A549 (cell line): ENCODE measurements at regions not wholly inside any gene's neighbourhood (a gene's known extent, or its start where the extent isn't known, plus 50 kb on each side); places are given as distances from the start of the nearest gene placed in this dataset.
"Not testable (repeated sequence)": the region's sequence is repeated elsewhere in the genome, so short reads cannot be mapped to it uniquely, and the experiment has no call there.

Experiments used
- ATAC-seq, 2 experiments: fragments of 200-7000 bp in 1 of 2; fragments of >200 bp in 1 of 2; cut with Nextera tagmentation in 1 of 2; cut with Tn5 transposase in 1 of 2; 3 replicates each; pipeline versions ENCODE4 v1.8.0 to v1.9.1; 2018 to 2020; ENCODE audit warnings: mild to moderate bottlenecking in 1 of 2, moderate library complexity in 1 of 2
- CTCF ChIA-PET: fragments of 300-600 bp; sonication (Branson Sonifier 250); formaldehyde crosslinking; extraction: SDS; loops from one replicate; lab custom pipeline; 2021; ENCODE audit warnings: antibody characterized with exemption, inconsistent platforms; lab: Yijun Ruan, JAX
- POLR2A ChIA-PET: fragments of 350-600 bp; formaldehyde crosslinking; extraction: SDS; loops from one replicate; lab custom pipeline; 2021; ENCODE audit warnings: antibody characterized with exemption, inconsistent platforms; lab: Yijun Ruan, JAX
- DNase-seq, 2 experiments: peaks; one replicate each; pipeline versions ENCODE4 v3.0.0 to v3.0.0-alpha.2; 2011 to 2016; ENCODE audit warnings: low read depth in 1 of 2, low spot score in 1 of 2
- FAIRE-seq: peaks from 2 replicates; lab custom pipeline; 2011; peaks lifted over from hg19 to GRCh38; lab: Jason Lieb, UNC
- H3K27ac ChIP-seq, 2 experiments: fragments of >200 bp; sonication (Bioruptor Twin); formaldehyde crosslinking; 3 replicates each; pipeline ENCODE4 v1.5.1; 2016 to 2017
- H3K4me1 ChIP-seq: fragments of >200 bp; sonication (Bioruptor Twin); formaldehyde crosslinking; 3 replicates; pipeline ENCODE4 v1.6.1; 2016
- H3K4me2 ChIP-seq: fragments of >200 bp; sonication (Bioruptor Twin); formaldehyde crosslinking; 3 replicates; pipeline ENCODE4 v1.6.1; 2016
- H3K4me3 ChIP-seq: fragments of >200 bp; sonication (Bioruptor Twin); formaldehyde crosslinking; 3 replicates; pipeline ENCODE4 v1.5.1; 2016
- H3K9me3 ChIP-seq: fragments of >200 bp; sonication (Bioruptor Twin); formaldehyde crosslinking; 3 replicates; pipeline ENCODE4 v1.6.1; 2016
- EP300 ChIP-seq, 2 experiments: fragments of >200 bp; sonication (Bioruptor Twin); formaldehyde crosslinking; IDR thresholded peaks; 2 replicates in 1 of 2; 3 replicates in 1 of 2; pipeline ENCODE4 v1.6.1; 2016 to 2017
- ESRRA ChIP-seq: fragments of 150-350 bp; IDR thresholded peaks from 2 replicates; pipeline ENCODE4 v1.6.1; 2014; ENCODE audit warnings: mild to moderate bottlenecking, low read length, borderline replicate concordance
- HOXB13 ChIP-seq: fragments of 250-450 bp; sonication (Bioruptor Pico); IDR thresholded peaks from 2 replicates; pipeline ENCODE4 v1.5.0; 2020; ENCODE audit warnings: low read depth, mild to moderate bottlenecking, moderate library complexity
- JUN ChIP-seq, 2 experiments: fragments of >200 bp; sonication (Bioruptor Twin); formaldehyde crosslinking; IDR thresholded peaks; 2 replicates in 1 of 2; 3 replicates in 1 of 2; pipeline ENCODE4 v1.6.1; 2016 to 2017
- KDM5A ChIP-seq: fragments of 200-600 bp; sonication (generic); IDR thresholded peaks from 2 replicates; pipeline ENCODE4 v1.6.1; 2016; ENCODE audit warnings: antibody characterized with exemption, mild to moderate bottlenecking
- NPAS2 ChIP-seq: fragments of 250-450 bp; sonication (Bioruptor Pico); IDR thresholded peaks from 2 replicates; pipeline ENCODE4 v1.8.0; 2022; ENCODE audit warnings: mild to moderate bottlenecking, moderate library complexity, borderline replicate concordance
- RARB ChIP-seq: fragments of 250-450 bp; sonication (Bioruptor Pico); IDR thresholded peaks from 2 replicates; pipeline ENCODE4 v1.8.0; 2021; ENCODE audit warnings: mild to moderate bottlenecking, moderate library complexity
- RNF2 ChIP-seq: fragments of 200-600 bp; sonication (generic); IDR thresholded peaks from 2 replicates; pipeline ENCODE4 v1.6.1; 2016; ENCODE audit warnings: low read depth, mild to moderate bottlenecking, antibody characterized with exemption, moderate library complexity, borderline replicate concordance
- TP53 ChIP-seq: fragments of 250-450 bp; sonication (Bioruptor Pico); IDR thresholded peaks from 2 replicates; pipeline ENCODE4 v1.5.0; 2021; ENCODE audit warnings: mild to moderate bottlenecking, moderate library complexity
- ZFP36 ChIP-seq: fragments of 450-650 bp; IDR thresholded peaks from 2 replicates; pipeline ENCODE4 v1.6.1; 2014; ENCODE audit warnings: borderline replicate concordance; ENCODE audit not compliant: partially characterized antibody
- ZSCAN20 ChIP-seq: fragments of 250-450 bp; sonication (Bioruptor Pico); IDR thresholded peaks from 2 replicates; pipeline ENCODE4 v1.8.0; 2022; ENCODE audit warnings: mild to moderate bottlenecking, moderate library complexity
- WGBS: methylation state at CpG from one replicate; pipeline ENCODE4 v1.1.6; 2017; ENCODE audit errors: missing lambda C conversion rate; 5-methylcytosine and 5-hydroxymethylcytosine counted together
- TF ChIP-seq, protein P1 (sequence below): fragments of >200 bp; sonication (Bioruptor Twin); formaldehyde crosslinking; IDR thresholded peaks from 3 replicates; pipeline ENCODE4 v1.6.1; 2016
- TF ChIP-seq, protein P2 (sequence below): fragments of 150-350 bp; IDR thresholded peaks from 2 replicates; pipeline ENCODE4 v1.6.1; 2014; ENCODE audit warnings: low read depth, mild to moderate bottlenecking, low read length
- TF ChIP-seq, protein P3 (sequence below): fragments of 250-450 bp; sonication (Bioruptor Pico); IDR thresholded peaks from 2 replicates; pipeline ENCODE4 v1.5.0; 2021; ENCODE audit warnings: mild to moderate bottlenecking, moderate library complexity, borderline replicate concordance
- TF ChIP-seq, protein P4 (sequence below): fragments of >200 bp; sonication (Bioruptor Twin); formaldehyde crosslinking; IDR thresholded peaks from 2 replicates; pipeline ENCODE4 v1.6.1; 2016

DNA sequence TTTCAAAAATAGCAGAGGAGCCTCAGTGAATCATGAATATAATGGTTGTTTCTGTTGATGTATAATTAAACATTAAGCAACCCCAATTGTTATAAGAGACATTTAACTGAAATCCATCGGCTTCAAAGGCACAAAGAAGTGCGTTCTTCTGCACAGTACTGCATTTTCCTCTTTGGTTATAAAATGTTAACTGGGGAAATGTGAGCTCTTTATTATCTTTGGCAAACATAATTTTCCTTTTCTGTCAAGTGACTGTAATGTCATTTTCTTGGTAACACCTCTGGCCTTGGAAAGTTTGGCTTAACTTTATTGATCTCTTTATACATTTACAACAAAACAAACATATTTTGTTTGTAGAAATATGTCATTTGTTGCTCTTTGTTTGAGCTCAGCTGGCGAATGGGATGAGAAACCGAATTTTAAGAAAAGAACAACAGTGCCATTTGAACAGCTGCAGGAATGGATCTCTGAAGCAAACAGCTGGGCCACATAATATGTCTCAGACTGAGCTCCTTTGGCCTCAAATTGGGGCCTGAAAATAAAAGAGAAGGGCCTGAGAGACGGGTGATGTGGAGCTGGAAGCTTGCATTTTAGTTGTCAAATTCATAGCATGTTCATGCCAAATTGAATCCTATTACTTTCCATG is 427.0 kb upstream of the SPTLC3 start:
- POLR2A ChIA-PET: no interaction called here
- DNase-seq (no peak), FAIRE-seq (no peak), ATAC-seq (no peak)
- Histone ChIP-seq H3K4me1 (no peaks in the 10 kb centered on the region), H3K4me3 (no peak overlapping the region), H3K4me2 (no peak overlapping the region), H3K9me3 (0 out of 3 replicates have a peak, but pooled peaks cover 5% of the 10 kb centered on the region), H3K27ac (no peak overlapping the region)
- TF ChIP-seq ESRRA: no peak
- TF ChIP-seq RNF2: no peak
- 4% methylated on average over 5 of the region's 5 CpGs for WGBS
- CTCF ChIA-PET: interaction anchor here (0.7 kb wide), 1 partner anchor 18 kb away, joined by 3 read pairs; no protein-coding TSS in a partner anchor

DNA sequence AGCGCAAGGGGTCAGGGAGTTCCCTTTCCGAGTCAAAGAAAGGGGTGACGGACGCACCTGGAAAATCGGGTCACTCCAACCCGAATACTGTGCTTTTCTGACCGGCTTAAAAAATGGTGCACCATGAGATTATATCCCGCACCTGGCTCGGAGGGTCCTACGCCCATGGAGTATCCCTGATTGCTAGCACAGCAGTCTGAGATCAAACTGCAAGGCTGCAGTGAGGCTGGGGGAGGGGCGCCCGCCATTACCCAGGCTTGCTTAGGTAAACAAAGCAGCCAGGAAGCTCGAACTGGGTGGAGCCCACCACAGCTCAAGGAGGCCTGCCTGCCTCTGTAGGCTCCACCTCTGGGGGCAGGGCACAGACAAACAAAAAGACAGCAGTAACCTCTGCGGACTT is 426.1 kb upstream of the SPTLC3 start:
- POLR2A ChIA-PET, H3K4me2 ChIP-seq, H3K9me3 ChIP-seq, DNase-seq, ATAC-seq, H3K27ac ChIP-seq, CTCF ChIA-PET, H3K4me3 ChIP-seq, FAIRE-seq, H3K4me1 ChIP-seq: not testable (repeated sequence)
- WGBS: 37% methylated on average over 12 of the region's 14 CpGs

DNA sequence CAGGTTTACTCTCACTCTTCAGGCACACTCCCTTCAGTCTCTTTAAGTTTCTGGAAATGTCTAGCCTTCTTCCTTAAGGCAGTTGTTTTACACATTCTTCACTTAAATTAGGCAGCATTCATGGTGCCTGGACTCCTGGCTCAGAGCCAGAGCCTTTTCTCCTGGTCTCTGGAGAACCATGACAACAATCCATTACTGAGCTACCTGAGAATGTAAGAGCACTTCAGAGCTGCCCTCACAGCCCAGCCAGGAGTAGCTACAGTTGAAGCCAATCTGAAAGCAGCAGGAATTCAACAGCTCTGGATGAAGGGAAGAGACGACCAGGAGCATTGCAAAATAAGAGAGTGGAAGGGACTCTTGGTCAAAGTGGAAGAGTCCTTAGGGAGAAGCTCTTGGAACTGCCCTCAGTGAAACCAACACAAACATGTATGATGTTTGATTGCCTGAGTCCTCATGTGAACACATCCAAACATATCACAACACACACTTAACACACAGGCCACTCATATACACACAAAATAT is 416.8 kb upstream of the SPTLC3 start:
- no peak for DNase-seq
- no peak for FAIRE-seq
- Histone ChIP-seq H3K4me3 (no peak overlapping the region), H3K4me1 (no peaks in the 10 kb centered on the region), H3K27ac (no peak overlapping the region), H3K9me3 (no peaks in the 10 kb centered on the region), H3K4me2 (no peak overlapping the region)
- TF ChIP-seq, protein P1, sequence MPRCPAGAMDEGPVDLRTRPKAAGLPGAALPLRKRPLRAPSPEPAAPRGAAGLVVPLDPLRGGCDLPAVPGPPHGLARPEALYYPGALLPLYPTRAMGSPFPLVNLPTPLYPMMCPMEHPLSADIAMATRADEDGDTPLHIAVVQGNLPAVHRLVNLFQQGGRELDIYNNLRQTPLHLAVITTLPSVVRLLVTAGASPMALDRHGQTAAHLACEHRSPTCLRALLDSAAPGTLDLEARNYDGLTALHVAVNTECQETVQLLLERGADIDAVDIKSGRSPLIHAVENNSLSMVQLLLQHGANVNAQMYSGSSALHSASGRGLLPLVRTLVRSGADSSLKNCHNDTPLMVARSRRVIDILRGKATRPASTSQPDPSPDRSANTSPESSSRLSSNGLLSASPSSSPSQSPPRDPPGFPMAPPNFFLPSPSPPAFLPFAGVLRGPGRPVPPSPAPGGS: no peak
- TF ChIP-seq ESRRA (no peak), RARB (CRISPR knock-in tag) (no peak), HOXB13 (CRISPR knock-in tag) (no peak), JUN (IDR thresholded peaks at IDR 0.05) (no peak), TP53 (CRISPR knock-in tag) (no peak), KDM5A (no peak), ZFP36 (no peak), NPAS2 (CRISPR knock-in tag) (no peak), ZSCAN20 (no peak), EP300 (IDR thresholded peaks at IDR 0.05) (no peak)
- TF ChIP-seq, protein P2, sequence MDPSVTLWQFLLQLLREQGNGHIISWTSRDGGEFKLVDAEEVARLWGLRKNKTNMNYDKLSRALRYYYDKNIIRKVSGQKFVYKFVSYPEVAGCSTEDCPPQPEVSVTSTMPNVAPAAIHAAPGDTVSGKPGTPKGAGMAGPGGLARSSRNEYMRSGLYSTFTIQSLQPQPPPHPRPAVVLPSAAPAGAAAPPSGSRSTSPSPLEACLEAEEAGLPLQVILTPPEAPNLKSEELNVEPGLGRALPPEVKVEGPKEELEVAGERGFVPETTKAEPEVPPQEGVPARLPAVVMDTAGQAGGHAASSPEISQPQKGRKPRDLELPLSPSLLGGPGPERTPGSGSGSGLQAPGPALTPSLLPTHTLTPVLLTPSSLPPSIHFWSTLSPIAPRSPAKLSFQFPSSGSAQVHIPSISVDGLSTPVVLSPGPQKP: no peak
- TF ChIP-seq, protein P3, sequence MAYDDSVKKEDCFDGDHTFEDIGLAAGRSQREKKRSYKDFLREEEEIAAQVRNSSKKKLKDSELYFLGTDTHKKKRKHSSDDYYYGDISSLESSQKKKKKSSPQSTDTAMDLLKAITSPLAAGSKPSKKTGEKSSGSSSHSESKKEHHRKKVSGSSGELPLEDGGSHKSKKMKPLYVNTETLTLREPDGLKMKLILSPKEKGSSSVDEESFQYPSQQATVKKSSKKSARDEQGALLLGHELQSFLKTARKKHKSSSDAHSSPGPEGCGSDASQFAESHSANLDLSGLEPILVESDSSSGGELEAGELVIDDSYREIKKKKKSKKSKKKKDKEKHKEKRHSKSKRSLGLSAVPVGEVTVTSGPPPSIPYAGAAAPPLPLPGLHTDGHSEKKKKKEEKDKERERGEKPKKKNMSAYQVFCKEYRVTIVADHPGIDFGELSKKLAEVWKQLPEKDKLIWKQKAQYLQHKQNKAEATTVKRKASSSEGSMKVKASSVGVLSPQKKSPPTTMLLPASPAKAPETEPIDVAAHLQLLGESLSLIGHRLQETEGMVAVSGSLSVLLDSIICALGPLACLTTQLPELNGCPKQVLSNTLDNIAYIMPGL (CRISPR knock-in tag): no peak
- TF ChIP-seq, protein P4, sequence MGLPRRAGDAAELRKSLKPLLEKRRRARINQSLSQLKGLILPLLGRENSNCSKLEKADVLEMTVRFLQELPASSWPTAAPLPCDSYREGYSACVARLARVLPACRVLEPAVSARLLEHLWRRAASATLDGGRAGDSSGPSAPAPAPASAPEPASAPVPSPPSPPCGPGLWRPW: no peak
- WGBS: 6% methylated on average over 1 of the region's 1 CpG
- CTCF ChIA-PET: no interaction called here
- ATAC-seq: no peak
- POLR2A ChIA-PET: no interaction called here
